ENCODE measurements at regions not wholly inside any gene's neighbourhood (a gene's known extent, or its start where the extent isn't known, plus 50 kb on each side); places are given as distances from the start of the nearest gene placed in this dataset.

DNA sequence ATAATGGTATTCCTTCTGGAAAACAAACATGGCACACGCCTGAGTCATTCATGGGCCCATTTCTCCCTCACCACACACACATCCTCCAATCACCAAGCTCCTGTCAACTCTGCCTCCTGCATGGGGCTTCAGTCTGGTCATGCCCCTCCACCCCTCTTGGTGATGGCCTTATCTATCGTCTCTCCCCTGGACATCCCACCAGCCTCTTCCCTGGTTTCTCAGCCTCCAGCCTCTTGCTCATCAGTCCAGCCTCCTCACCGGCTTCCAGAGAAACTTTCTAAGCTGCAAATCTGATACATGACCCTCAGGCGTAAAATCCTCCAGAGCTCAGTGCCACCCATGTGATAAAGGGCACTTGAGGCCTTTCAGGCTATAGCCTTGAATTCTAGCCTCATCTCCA, 243.9 kb downstream of the FOXD2 start:
- Histone ChIP-seq H3K4me3 (no peak overlapping the region), H3K36me3 (no peaks in the 10 kb centered on the region), H3K4me1 (no peaks in the 10 kb centered on the region), H3K27ac (no peak overlapping the region), H3K27me3 (replicated peaks in 1 of 7) (peaks cover 0 to 5% (median 0%) of the 10 kb centered on the region in 7 donors), H3K9me3 (no peaks in the 10 kb centered on the region)
- peak; percentile 29 for DNase-seq
- intact Hi-C loops (cut with DNase I; ENCODE audit: low total_unique reads): no loop called here
- 84 to 95% (median 90%) methylated on average over 4 of the region's 4 CpGs for WGBS, 5 donors
- TF ChIP-seq POLR2AphosphoS5 (IDR thresholded peaks at IDR 0.05) (no peak), POLR2A (IDR thresholded peaks at IDR 0.05) (no peak)
- TF ChIP-seq, protein P1, sequence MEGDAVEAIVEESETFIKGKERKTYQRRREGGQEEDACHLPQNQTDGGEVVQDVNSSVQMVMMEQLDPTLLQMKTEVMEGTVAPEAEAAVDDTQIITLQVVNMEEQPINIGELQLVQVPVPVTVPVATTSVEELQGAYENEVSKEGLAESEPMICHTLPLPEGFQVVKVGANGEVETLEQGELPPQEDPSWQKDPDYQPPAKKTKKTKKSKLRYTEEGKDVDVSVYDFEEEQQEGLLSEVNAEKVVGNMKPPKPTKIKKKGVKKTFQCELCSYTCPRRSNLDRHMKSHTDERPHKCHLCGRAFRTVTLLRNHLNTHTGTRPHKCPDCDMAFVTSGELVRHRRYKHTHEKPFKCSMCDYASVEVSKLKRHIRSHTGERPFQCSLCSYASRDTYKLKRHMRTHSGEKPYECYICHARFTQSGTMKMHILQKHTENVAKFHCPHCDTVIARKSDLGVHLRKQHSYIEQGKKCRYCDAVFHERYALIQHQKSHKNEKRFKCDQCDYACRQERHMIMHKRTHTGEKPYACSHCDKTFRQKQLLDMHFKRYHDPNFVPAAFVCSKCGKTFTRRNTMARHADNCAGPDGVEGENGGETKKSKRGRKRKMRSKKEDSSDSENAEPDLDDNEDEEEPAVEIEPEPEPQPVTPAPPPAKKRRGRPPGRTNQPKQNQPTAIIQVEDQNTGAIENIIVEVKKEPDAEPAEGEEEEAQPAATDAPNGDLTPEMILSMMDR (IDR thresholded peaks at IDR 0.05 in 8 of 11, conservative IDR thresholded peaks at IDR 0.05 in 3 of 11): no peak

GRCh38 chr1:47682198-47682597, 244.4 kb downstream of the FOXD2 start:
- TF ChIP-seq POLR2AphosphoS5 (IDR thresholded peaks at IDR 0.05) (no peak), POLR2A (IDR thresholded peaks at IDR 0.05) (no peak)
- TF ChIP-seq, protein P1 (IDR thresholded peaks at IDR 0.05 in 8 of 11, conservative IDR thresholded peaks at IDR 0.05 in 3 of 11): no peak
- Histone ChIP-seq H3K27me3 (replicated peaks in 1 of 7) (peaks cover 0 to 6% (median 0%) of the 10 kb centered on the region in 7 donors), H3K36me3 (no peaks in the 10 kb centered on the region), H3K4me3 (no peak overlapping the region), H3K9me3 (no peaks in the 10 kb centered on the region), H3K4me1 (no peaks in the 10 kb centered on the region), H3K27ac (no peak overlapping the region)
- WGBS, 5 donors: 78 to 84% (median 79%) methylated on average over 7 of the region's 7 CpGs
- intact Hi-C loops (cut with DNase I; ENCODE audit: low total_unique reads): no loop called here
- peak; percentile 56 for DNase-seq

DNA sequence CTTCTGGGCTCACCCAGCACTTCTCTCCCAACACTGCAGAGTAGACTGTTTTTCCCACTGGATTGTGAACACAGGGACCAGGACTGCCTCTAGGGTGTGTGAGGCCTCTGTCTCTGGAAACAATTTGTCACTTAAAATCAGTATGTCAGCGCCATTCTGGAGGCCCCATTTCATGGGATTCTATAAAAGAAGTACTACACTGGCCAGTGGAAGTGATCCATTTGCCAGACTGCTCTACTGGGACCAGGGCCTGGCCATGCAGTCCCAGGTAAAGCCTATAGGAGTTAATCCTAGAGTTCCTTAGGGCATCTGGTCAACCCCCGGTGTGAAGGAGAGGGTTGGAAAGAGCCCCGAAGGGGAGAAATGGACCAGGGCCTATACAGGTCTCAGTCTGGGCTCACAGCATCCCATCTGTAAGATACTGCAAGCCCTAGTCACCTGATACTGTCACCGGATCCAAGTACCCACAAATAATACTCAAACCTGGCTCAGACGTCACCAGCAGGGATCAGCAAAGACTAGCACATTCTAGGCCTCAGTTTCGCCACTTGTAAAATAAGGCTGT, 245.0 kb downstream of the FOXD2 start:
- intact Hi-C loops (cut with DNase I; ENCODE audit: low total_unique reads): no loop called here
- TF ChIP-seq, protein P1 (IDR thresholded peaks at IDR 0.05 in 8 of 11, conservative IDR thresholded peaks at IDR 0.05 in 3 of 11): no peak
- TF ChIP-seq POLR2AphosphoS5 (IDR thresholded peaks at IDR 0.05): no peak
- TF ChIP-seq POLR2A (IDR thresholded peaks at IDR 0.05): no peak
- Histone ChIP-seq H3K27me3 (replicated peaks in 1 of 7) (peaks cover 0 to 13% (median 0%) of the 10 kb centered on the region in 7 donors), H3K4me1 (no peaks in the 10 kb centered on the region), H3K27ac (no peak overlapping the region), H3K4me3 (no peak overlapping the region), H3K9me3 (no peaks in the 10 kb centered on the region), H3K36me3 (no peaks in the 10 kb centered on the region)
- 82 to 89% (median 87%) methylated on average over 6 of the region's 6 CpGs for WGBS, 5 donors
- DNase-seq: peak; percentile 20

- no peaks in the 10 kb centered on the region for H3K4me1 ChIP-seq
- H3K9me3 ChIP-seq: no peaks in the 10 kb centered on the region
- TF ChIP-seq, protein P1 (IDR thresholded peaks at IDR 0.05 in 8 of 11, conservative IDR thresholded peaks at IDR 0.05 in 3 of 11): no peak
- no peak for TF ChIP-seq POLR2AphosphoS5 (IDR thresholded peaks at IDR 0.05)
- TF ChIP-seq POLR2A (IDR thresholded peaks at IDR 0.05): no peak
- H3K4me3 ChIP-seq: no peak overlapping the region
- WGBS, 5 donors: 87 to 95% (median 89%) methylated on average over 3 of the region's 3 CpGs
- H3K27ac ChIP-seq: no peak overlapping the region
- no peaks in the 10 kb centered on the region for H3K36me3 ChIP-seq
- intact Hi-C loops (cut with DNase I; ENCODE audit: low total_unique reads): no loop called here
- peaks cover 0 to 15% (median 5%) of the 10 kb centered on the region in 7 donors for H3K27me3 ChIP-seq (replicated peaks in 1 of 7)
- DNase-seq: peak; percentile 6
These were observed 245.6 kb downstream of the FOXD2 start for GRCh38 chr1:47683401-47683800.
